ENCODE measurements at regions not wholly inside any gene's neighbourhood (a gene's known extent, or its start where the extent isn't known, plus 50 kb on each side); places are given as distances from the start of the nearest gene placed in this dataset.

DNA sequence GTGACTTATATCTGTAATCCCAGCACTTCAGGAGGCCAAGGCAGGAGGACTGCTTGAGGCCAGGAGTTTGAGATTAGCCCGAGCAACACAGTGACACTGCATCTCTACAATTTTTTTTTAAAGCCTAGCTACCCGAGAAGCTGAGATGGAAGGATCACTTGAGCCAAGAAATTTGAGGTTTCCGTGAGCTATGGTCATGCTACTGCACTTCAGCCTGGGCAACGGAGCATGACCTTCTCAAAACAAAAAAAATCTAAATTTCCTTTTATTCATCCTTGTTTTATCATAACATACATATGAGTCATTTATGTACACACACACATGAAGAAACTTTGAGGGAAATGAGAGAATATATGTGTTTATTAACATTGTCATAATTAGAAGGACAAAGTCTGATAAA, 277.5 kb upstream of the MAGI2 start:
- TF ChIP-seq, protein P1, sequence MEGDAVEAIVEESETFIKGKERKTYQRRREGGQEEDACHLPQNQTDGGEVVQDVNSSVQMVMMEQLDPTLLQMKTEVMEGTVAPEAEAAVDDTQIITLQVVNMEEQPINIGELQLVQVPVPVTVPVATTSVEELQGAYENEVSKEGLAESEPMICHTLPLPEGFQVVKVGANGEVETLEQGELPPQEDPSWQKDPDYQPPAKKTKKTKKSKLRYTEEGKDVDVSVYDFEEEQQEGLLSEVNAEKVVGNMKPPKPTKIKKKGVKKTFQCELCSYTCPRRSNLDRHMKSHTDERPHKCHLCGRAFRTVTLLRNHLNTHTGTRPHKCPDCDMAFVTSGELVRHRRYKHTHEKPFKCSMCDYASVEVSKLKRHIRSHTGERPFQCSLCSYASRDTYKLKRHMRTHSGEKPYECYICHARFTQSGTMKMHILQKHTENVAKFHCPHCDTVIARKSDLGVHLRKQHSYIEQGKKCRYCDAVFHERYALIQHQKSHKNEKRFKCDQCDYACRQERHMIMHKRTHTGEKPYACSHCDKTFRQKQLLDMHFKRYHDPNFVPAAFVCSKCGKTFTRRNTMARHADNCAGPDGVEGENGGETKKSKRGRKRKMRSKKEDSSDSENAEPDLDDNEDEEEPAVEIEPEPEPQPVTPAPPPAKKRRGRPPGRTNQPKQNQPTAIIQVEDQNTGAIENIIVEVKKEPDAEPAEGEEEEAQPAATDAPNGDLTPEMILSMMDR (conservative IDR thresholded peaks at IDR 0.05; ENCODE audit: low read length) = no peak
- TF ChIP-seq EZH2phosphoT487 (IDR thresholded peaks at IDR 0.05; ENCODE audit: borderline replicate concordance) = no peak
